RWPE1 (cell line): ENCODE measurements at regions not wholly inside any gene's neighbourhood (a gene's known extent, or its start where the extent isn't known, plus 50 kb on each side); places are given as distances from the start of the nearest gene placed in this dataset.

Source experiments
- CTCF ChIA-PET: fragments of 350-600 bp; sonication (Branson Sonifier 250); formaldehyde crosslinking; extraction: SDS; loops from one replicate; lab custom pipeline; 2021; lab: Yijun Ruan, JAX
- POLR2A ChIA-PET: fragments of 400-600 bp; formaldehyde crosslinking; extraction: SDS; loops from one replicate; lab custom pipeline; 2020; ENCODE audit warnings: antibody characterized with exemption; ENCODE audit not compliant: low non-redundant PET; lab: Yijun Ruan, JAX
- DNase-seq: peaks from one replicate; pipeline ENCODE4 v3.0.0; 2012; ENCODE audit warnings: low spot score
- H3K27ac ChIP-seq: fragments of 450-650 bp; 2 replicates; pipeline ENCODE4 v1.5.1; 2017
- CTCF ChIP-seq: fragments of 450-650 bp; conservative IDR thresholded peaks from 2 replicates; pipeline ENCODE4 v1.5.1; 2017; ENCODE audit warnings: low read depth, mild to moderate bottlenecking

GRCh38 chr10:42932116-42932515, 144.8 kb upstream of the RET start:
- H3K27ac ChIP-seq: no peak overlapping the region
- CTCF ChIA-PET: interaction anchor here (0.6 kb wide), 2 partner anchors 12 to 376 kb away, joined by 3 read pairs; no protein-coding TSS in a partner anchor
- POLR2A ChIA-PET: no interaction called here
- TF ChIP-seq CTCF: no peak
- no peak for DNase-seq

GRCh38 chr10:42932735-42933447, 144.0 kb upstream of the RET start:
- peak; percentile 11 for DNase-seq
- POLR2A ChIA-PET: no interaction called here
- no peak overlapping the region for H3K27ac ChIP-seq
- CTCF ChIA-PET: no interaction called here
- no peak for TF ChIP-seq CTCF

- TF ChIP-seq CTCF: no peak
- ChIA-PET CTCF (interaction anchor here (0.8 kb wide), 1 partner anchor 107 kb away, joined by 3 read pairs; no protein-coding TSS in a partner anchor), POLR2A (no interaction called here)
- no peak overlapping the region for H3K27ac ChIP-seq
- DNase-seq: peak; percentile 8
Measured at GRCh38 chr10:42933448-42934340, 143.2 kb upstream of the RET start.

- no peak overlapping the region for H3K27ac ChIP-seq
- DNase-seq: no peak
Measured at GRCh38 chr10:42934351-42934811, 142.5 kb upstream of the RET start.

GRCh38 chr10:42934842-42935241, 142.0 kb upstream of the RET start:
- TF ChIP-seq CTCF: no peak
- CTCF ChIA-PET: interaction anchor here (0.6 kb wide), 1 partner anchor 36 kb away, joined by 3 read pairs; no protein-coding TSS in a partner anchor
- POLR2A ChIA-PET: no interaction called here
- H3K27ac ChIP-seq: no peak overlapping the region
- DNase-seq: no peak

More at GRCh38 chr10:42934351-42934811, 142.5 kb upstream of the RET start:
- ChIA-PET CTCF (interaction anchor here (0.6 to 0.8 kb wide), 2 partner anchors 36 to 106 kb away, joined by 3 read pairs; no protein-coding TSS in a partner anchor), POLR2A (no interaction called here)
- TF ChIP-seq CTCF: no peak

- TF ChIP-seq CTCF: no peak
- POLR2A ChIA-PET: no interaction called here
- H3K27ac ChIP-seq: no peak overlapping the region
- no peak for DNase-seq
- CTCF ChIA-PET: no interaction called here
Measured at GRCh38 chr10:42935466-42935865, 141.4 kb upstream of the RET start.
